HG03039 (cell line): ENCODE measurements at regions not wholly inside any gene's neighbourhood (a gene's known extent, or its start where the extent isn't known, plus 50 kb on each side); places are given as distances from the start of the nearest gene placed in this dataset.

Experiments used
- ATAC-seq: cut with Tn5 transposase; IDR thresholded peaks from one replicate; pipeline ENCODE4 v1.9.1; 2021; ENCODE audit warnings: mild to moderate bottlenecking, moderate library complexity; ENCODE audit not compliant: unreplicated experiment

DNA sequence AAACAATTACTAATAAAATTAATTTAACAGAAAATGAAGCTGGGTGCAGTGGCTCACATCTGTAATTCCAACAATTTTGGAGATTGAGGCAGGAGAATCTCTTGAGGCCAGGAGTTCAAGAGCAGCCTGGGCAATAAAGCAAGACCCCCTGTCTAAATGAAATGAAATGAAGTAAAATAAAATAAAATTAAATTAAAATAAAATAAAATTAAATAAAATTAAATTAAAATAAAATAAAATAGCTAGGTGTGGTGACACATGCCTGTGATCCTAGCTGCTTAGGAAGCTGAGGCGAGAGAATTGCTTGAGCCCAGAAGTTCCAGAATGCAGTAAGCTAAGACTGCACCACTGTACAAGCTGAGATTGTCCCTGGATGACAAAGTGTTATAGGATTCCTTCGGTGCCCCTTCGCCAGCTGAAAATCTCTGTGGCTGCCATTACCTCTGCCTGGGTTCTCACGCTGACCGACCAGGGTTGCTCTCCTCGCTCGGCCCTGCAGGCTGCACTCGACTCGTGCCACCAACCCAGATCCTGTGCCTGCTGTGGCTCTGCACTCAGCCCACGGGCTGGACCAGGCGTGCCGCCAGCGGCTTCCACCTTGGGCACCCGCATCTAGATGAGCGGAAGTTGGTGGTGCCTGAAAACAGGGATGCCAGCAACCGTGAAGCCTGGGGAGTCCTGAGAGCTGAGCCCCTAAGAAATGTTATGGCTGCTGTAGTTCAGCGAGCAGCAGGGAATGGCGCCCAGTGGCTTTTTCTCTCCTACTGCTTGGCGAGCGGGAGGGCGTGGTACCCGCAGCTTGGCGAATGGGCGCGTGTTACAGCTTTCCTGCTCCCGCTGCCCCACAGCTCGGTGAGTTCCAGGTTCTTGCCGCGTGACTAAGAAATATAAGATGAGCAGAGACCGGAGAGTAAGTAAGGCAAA lies 539.2 kb upstream of the PCDH9 start:
- no peak for ATAC-seq

DNA sequence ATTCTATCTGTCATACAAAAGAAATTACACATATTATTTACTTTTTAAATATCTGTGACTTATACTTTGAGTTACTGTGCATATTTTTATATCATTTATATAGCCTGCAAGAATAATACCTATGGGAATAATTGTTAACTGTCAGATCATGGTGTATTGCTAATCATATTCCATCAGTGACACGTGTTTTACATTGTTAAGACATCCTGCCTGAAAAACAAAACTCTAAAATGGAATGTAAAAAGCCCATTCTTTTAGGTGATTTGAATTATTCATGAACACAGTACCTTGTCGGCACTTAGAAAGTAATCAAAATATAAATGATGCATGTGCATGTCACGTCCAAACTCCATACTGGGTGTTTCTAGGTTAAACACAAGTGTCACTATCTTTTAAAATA lies 533.8 kb upstream of the PCDH9 start:
- ATAC-seq = no peak

DNA sequence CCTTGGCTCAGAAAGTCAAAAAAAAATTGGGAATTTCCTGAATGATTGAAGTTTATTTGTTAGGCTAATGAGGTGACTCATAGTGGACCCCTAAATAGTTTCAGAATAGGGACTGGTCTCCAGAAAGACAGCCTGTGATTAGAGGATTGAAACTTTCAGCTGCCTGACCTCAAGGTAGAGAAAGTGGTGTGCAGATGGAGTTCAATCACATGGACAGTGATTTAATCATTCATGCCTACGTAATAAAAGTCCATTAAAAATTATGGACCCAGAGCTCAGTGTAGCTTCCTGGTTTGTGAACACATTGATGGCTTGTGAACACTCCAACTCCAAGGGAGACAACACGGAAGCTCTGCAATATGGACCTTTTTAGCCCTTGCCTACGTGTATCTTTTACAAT lies 533.2 kb upstream of the PCDH9 start:
- ATAC-seq = no peak

DNA sequence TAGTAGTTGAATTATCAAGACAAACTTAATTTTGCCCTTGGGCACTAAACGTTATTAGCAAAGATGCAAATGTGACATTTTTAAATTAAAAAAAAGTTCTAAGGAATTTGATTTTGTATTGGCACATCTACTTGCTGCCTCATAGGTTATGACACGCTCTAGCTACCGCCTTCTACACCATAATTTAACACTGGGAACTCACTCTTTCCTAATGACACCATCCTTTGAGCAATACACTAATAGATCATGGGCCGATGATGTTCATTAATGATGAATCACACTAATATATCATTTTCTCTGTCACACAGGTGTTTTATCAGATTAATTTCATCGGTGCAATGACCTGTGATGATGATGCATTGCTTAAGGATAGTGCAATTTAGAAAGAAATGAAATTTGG lies 528.8 kb upstream of the PCDH9 start:
- ATAC-seq = no peak

DNA sequence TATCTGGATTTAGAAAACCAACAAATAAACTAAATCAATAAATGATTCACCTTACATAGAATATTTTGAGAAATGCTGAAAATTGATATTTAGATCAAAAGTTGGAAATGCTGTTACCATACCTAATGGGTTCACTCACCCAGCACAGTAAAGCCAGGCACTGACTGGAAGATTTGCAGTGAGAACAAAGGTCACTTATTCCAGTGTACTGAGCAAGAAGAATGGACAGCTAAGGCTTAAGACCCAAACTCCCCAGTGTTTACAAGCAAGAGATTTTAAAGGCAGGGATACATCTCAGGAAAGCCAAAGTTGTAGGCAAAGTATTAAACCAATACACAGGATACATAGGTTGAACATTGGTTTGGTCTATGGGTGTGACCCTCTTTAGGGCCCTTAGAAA lies 523.9 kb upstream of the PCDH9 start:
- no peak for ATAC-seq

DNA sequence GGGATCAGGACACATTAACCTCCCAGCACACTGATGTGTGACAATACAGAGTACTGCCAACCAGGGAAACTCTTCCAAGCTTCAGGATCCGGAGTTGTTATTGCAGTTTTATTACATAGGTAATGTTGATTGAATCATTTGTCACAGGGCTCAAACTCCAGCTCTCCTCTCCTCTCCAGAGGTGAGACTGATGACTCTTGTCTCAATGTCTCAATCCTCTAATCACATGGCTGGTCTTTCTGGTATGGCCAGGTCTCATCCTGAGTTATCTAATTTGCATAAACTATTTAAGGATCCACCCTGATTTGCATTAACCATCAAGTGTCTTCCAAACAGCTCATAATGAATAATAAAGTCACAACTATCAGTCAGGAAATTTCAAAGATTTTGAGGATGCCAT lies 522.6 kb upstream of the PCDH9 start:
- ATAC-seq = no peak

DNA sequence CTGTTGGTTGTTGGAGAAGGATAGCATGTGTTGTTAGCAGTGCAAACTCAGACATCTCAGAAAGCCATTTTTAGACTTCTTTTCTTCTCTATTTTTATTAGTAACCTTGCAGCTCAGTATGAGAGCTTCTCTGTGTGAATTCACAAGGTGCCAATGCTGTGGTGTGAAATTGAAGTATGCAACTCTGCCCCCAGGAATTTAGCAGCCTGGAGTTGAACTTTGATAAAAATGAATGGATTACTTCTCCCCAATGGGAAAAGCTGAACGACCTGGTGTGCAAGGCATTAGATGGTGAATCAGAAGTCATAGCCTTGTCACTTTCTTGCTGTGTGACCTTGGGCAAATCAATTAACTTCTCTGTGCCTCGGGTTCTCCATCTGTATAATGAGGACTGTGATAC lies 512.3 kb upstream of the PCDH9 start:
- ATAC-seq = no peak

DNA sequence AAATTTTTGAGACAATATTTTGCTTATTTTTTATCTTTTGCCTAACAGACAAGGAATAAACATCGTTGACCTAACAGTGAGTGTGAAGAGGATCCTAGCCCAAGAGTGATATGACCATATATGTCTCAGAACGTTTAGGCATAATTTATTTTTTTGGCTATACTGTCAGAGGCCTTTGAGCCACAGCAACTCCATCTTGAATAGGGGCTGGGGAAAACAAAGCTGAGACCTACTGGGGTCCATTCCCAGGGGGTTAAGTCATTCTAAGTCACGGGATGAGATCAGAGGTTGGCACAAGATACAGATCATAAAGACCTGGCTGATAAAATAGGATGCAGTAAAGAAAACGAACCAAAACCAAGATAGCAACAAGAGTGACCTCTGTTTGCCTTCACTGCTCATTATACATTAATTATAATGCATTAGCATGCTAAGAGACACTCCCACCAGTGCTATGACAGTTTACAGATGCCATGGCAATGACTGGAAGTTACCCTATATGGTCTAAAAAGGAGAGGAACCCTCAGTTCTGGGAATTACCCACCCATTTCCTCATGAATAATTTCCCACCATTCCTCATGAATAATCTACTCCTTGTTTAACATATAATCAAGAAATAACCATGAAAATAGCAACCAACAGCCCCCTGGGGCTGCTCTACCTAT lies 510.9 kb upstream of the PCDH9 start:
- ATAC-seq = no peak

DNA sequence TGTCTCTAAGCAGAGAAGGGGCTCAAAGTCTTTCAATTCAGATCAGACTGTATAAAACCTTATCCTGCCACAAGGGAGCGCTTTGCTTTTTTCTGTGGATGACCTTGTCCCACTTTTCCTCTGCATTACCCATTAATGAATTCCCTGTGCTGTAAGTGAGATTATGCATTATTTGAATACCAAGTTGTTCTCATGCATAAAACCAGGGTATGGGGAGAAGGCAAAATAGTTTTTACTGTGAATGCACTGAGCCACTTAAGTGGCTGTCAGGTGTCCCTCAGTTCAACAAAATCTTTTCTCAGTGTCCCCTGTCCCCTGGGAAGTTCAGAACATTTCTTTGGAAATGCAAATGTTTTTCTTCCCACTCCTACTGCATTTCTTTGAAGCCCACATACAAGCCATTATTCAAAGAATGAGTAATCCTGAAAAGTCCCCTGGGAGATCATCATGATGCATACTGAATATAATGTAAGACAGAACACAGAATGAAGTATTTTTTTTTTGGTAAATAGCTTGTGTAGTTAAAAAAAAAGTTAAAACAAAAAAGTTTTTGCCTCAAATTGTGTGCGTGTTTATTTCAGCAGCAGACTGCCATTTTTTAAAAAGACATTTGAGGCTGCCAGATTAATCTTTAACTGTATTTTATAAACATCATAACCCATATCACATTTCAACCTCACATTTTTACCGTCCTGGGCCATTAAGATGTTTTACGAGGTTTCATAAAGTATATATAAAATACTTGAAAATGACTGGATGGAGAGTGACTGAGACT lies 506.7 kb upstream of the PCDH9 start:
- ATAC-seq = no peak

DNA sequence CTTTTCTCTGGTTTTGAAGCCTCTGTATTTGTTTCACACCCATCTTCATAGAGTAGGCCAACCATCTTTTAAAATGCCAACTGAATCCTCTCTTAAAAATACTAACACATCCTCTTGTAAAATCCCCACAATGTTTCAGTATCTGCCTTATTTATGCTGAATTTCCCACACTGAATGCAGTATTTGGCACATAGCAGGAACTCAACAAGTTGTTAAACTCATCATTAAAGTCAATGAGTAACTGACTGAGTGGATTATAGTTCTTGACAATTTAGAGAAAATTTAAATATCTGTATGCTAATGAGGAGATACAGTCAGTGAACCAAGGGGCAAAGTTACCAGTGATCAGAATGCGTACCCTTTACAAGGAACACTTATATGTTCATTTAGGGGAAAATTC lies 505.5 kb upstream of the PCDH9 start:
- no peak for ATAC-seq

DNA sequence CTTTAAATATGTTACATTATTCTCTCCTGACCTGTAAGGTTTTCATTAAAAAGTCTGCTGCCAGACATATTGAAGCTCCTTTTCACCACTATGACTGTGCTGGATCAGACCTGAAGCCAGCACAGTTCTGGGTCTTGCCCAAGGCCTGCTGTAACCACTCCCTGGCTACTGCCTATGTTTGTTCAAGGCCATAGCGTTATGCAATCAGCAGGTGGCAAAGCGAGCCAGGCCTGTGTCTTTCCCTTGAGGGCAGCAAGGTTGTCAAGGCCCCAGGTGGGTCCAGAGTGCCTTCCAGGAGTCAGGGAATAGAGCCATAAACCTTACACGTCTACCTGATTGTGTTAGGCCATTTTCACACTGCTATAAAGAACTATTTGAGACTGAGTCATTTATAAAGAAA lies 496.8 kb upstream of the PCDH9 start:
- ATAC-seq = no peak

DNA sequence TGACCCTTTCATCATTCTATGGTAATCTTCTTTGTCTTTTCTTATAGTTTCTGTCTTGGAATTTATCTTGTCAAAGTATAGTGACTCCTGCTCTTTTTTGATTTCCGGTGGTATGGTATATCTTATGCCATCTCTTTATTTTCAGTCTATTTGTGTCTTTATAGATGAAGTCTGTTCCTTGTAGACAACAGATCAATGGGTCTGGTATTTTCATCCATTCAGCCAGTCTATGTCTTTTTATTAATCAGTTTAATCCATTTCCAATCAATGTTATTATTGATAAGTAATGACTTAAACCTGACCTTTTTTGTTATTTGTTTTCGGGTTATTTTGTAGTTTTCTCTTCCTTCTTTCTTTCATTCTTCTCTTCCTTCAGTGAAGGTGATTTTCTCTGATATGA lies 495.9 kb upstream of the PCDH9 start:
- ATAC-seq = no peak

DNA sequence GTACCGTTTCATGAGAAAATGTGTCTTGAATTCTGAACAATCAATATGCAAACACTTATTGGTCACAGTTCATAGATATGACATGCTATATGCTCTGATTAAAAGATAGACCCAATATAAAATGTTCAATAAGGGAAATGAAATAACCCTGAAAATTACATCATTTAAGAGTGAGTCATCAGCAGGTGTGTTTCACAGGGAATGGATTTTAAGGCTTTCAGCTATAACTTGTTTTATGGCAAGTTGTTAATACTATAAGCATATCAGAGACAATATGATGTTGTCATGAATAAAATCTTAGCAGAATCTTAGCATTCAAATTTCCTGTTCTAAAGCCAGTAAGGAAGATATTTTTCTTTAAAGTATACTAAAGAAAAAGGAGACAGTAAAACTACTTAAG lies 483.4 kb upstream of the PCDH9 start:
- no peak for ATAC-seq

DNA sequence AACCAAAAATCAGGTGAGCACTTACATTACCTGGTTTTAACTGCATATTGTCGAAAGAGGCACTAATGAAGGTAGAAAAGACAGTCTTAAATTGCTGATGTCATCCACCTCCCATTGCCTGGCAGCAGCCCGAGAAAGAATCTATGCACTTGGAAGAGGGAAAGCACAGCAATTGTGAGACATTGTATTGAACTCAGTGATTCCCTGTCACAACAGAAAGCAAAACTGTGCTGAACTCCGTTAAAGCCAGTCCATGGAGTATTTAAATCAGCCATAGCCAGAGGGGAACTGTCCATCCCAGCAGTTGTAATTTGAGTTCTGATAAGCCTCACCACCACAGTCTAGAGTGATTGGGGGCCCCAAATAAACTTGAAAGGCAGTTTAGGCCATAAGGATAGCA lies 466.6 kb upstream of the PCDH9 start:
- ATAC-seq = no peak

DNA sequence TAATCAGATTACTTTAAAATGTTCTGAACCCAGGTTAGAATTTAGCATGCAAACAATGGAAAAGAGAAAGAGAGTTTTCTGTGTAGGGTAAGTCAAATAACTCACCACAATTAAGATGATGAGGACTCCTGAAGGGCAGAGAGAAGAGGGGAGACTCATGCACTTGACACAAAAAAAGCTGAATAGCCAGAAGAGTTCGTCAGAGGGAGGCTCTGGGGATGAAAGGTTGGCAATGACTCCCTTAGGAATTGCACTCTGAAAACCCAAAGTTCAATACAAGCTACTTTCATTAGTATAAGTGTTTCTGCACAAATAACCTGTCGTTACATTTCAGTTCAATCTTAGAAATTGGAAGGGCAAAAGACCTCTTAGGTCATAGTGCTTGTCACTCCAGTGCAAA lies 434.4 kb upstream of the PCDH9 start:
- ATAC-seq = no peak

DNA sequence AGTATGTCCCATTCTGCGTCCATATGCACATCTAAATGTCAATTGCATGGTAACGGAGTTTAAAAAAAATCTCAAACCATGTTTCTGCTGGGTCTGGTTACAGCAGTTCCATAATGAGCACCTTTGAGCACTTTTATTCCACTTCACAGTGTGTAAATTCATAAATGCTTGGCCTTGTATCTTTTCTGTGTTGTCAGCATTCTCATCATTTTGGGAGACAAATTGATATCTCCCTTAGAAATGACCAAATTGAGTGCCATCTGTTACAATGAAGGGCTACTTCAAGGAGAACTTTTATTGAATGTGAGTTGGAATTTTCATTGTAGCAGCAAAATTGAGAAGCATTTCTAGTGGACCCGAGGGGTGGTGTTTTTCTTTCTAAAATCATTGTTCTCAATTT lies 432.9 kb upstream of the PCDH9 start:
- no peak for ATAC-seq

DNA sequence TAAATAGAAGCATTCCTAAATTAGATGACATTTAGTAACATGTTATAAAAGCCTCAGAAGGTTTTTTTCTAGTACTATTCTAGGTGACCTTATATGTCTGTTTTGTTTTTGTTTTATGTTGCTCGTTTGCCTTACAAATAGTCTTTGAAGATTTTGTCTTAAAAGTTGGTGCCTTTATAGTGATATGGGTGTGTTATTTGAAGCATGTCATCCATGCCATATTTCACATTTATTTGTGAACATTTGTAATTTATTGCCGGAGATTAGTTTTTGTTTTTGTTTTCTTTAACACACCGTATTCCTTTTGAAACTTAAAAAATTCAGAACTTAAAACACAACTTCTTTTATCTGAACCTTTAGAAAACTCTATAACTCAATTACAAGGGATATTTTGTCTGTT lies 422.8 kb upstream of the PCDH9 start:
- no peak for ATAC-seq

DNA sequence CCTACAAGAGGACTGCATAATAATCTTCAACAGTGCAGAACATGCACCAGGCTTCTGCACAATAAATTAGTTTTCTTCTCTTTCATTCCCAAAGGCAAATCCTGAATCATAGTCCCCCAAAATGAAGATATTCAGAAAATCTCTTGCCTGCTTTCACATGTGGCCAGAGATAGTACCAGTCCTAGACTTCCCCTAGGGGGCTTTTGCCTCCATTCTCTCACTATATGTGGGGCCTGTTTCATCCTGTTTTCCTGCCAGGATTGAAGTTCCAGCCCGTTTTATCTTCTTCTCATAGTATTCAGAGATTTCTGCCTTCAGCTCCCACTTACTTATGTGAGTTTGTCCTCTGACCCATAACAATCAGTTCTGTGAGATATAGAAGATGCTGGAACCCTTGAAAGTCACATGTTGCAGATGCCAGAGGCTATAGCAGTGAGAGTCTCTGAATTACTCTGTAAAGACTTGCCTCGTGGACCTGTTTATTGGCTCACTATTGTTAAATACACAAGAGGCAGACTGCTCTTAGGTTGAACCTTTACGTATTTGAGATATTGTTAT lies 421.9 kb upstream of the PCDH9 start:
- no peak for ATAC-seq

DNA sequence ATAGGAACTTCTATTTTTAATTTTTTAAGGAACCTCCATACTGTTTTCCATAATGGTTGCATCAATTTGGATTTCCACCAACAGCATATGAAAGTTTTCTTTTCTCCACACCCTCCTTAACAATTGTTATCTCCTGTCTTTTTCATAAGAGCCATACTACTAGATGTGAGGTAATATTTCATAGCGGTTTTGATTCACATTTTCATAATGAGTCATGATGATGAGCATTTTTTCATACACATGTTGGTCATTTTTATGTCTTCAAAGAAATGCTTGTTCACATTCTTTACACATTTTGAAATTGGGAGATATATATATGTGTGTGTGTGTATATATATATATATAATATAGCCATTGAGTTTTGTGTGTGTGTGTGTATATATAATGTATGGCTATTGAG lies 420.3 kb upstream of the PCDH9 start:
- ATAC-seq = no peak

DNA sequence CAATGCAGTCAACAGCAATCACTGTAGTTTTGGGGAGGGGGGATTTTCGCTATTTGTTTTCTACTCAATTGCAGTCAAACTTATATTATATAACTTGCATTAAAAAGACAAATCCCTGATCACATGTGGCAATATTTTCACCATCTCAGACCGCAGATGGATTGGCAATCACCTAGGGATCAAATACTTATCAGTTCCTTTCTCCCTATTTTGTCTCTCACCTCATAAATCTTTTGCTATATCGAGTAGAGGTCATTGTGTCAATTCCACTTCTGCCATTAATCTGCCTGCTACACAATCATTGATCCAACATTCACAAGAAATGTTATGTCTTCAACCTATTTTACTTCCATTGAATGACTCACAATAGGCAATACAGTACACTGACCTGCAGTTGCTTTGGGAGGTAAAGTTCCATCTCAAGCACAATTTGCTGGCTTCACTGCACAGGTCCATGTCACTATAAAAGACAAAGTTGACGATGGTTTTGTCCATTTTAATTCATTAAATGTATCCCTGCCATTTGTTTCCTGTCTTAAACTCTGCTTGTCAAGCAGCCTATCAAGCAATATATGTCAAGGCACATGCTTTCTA lies 415.8 kb upstream of the PCDH9 start:
- ATAC-seq = no peak

DNA sequence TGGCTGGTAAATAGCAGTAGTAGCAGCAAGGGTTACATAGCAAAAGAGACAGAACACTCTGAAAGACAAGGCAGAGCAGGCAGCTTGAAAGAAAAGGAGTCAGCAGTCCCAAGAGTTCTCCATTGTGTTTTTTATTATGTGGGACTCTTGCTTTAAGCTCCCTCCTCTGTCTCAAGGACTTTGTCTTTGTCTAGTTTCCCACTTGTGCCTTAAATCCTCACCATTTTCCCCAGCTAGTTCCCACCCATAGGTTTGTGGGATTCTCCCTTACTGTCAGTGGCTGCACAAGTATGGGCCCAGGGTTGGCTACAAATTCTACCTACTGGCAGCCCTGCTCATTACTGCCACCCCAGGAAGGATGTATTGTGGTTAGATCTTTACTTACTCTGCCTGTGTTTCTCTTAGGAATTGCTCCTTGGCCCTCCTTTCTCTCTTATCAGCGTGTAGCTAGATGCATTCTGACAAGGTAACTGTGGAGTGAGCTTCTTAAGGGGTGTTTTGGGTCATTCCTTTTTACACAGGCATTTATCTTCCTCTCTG lies 413.4 kb upstream of the PCDH9 start:
- ATAC-seq = no peak
